Myocyte (in vitro differentiated cells): ENCODE measurements at regions not wholly inside any gene's neighbourhood (a gene's known extent, or its start where the extent isn't known, plus 50 kb on each side); places are given as distances from the start of the nearest gene placed in this dataset.

Experiments used
- DNase-seq: peaks from one replicate; pipeline ENCODE4 v3.0.0-alpha.2; 2012; ENCODE audit warnings: low read depth

- peak; percentile 33 for DNase-seq
Measured at GRCh38 chr2:215772003-215772402, 241.3 kb downstream of the MREG start.

GRCh38 chr2:215771241-215771640 is 242.1 kb downstream of the MREG start:
- no peak for DNase-seq

GRCh38 chr2:215770668-215771067 is 242.7 kb downstream of the MREG start:
- no peak for DNase-seq

GRCh38 chr2:215769246-215769645 is 244.1 kb downstream of the MREG start:
- DNase-seq = no peak

GRCh38 chr2:215767625-215768024 is 245.7 kb downstream of the MREG start:
- DNase-seq = no peak

- no peak for DNase-seq
Measured at GRCh38 chr2:215765729-215766360, 247.5 kb downstream of the MREG start.

GRCh38 chr2:215764441-215765048 is 248.8 kb downstream of the MREG start:
- DNase-seq = peak; percentile 59

GRCh38 chr2:215760557-215760956 is 252.8 kb downstream of the MREG start:
- DNase-seq = no peak

GRCh38 chr2:215760091-215760490 is 253.3 kb downstream of the MREG start:
- DNase-seq = no peak

GRCh38 chr2:215758691-215759090 is 254.7 kb downstream of the MREG start:
- DNase-seq = no peak

GRCh38 chr2:215756346-215756730 is 257.0 kb downstream of the MREG start:
- no peak for DNase-seq

GRCh38 chr2:215755641-215756345 is 257.6 kb downstream of the MREG start:
- no peak for DNase-seq

- no peak for DNase-seq
Measured at GRCh38 chr2:215754546-215754945, 258.8 kb downstream of the MREG start.

- DNase-seq = no peak
Measured at GRCh38 chr2:215753808-215754207, 259.5 kb downstream of the MREG start.

GRCh38 chr2:215752991-215753390 is 260.4 kb downstream of the MREG start:
- no peak for DNase-seq

GRCh38 chr2:215752436-215752835 is 260.9 kb downstream of the MREG start:
- no peak for DNase-seq

GRCh38 chr2:215751911-215752272 is 261.5 kb downstream of the MREG start:
- no peak for DNase-seq

GRCh38 chr2:215751200-215751910 is 262.0 kb downstream of the MREG start:
- peak; percentile 58 for DNase-seq

- DNase-seq = no peak
Measured at GRCh38 chr2:215750763-215751162, 262.6 kb downstream of the MREG start.

GRCh38 chr2:215749092-215749957 is 264.0 kb downstream of the MREG start:
- DNase-seq = peak; percentile 58

- DNase-seq = no peak
Measured at GRCh38 chr2:215748446-215748845, 264.9 kb downstream of the MREG start.
